Astrocyte (in vitro differentiated cells and primary cell): ENCODE measurements at regions not wholly inside any gene's neighbourhood (a gene's known extent, or its start where the extent isn't known, plus 50 kb on each side); places are given as distances from the start of the nearest gene placed in this dataset.

Experiments used
- EZH2 ChIP-seq: IDR thresholded peaks from 2 replicates; pipeline ENCODE4 v1.6.1; 2012; ENCODE audit warnings: mild to moderate bottlenecking, low read length, inconsistent platforms; ENCODE audit not compliant: insufficient read depth
- TF ChIP-seq, protein P1 (sequence below): IDR thresholded peaks from 2 replicates; pipeline ENCODE4 v1.5.1; 2011; ENCODE audit warnings: low read depth, mild to moderate bottlenecking, inconsistent platforms, low read length, moderate library complexity; ENCODE audit not compliant: insufficient read depth

DNA sequence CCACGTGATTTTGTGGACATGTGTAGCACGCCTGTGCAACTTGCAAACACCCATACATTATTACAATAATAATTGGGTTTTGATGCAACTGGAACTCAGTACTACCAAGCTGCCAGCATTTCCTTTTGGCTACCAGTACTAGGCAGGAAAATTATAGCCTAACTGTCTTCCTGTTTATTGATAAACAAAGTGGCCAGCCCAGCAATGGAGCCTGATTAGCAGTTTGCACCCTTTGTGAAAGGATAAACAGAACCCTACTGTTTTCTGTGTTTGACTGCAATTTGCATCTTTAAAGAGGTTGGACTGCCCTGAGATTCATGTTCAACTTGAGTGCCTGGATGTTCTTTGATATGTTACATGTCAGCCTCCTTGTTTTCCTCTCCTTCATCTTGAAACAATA is 173.9 kb downstream of the ZIC5 start:
- TF ChIP-seq, protein P1, sequence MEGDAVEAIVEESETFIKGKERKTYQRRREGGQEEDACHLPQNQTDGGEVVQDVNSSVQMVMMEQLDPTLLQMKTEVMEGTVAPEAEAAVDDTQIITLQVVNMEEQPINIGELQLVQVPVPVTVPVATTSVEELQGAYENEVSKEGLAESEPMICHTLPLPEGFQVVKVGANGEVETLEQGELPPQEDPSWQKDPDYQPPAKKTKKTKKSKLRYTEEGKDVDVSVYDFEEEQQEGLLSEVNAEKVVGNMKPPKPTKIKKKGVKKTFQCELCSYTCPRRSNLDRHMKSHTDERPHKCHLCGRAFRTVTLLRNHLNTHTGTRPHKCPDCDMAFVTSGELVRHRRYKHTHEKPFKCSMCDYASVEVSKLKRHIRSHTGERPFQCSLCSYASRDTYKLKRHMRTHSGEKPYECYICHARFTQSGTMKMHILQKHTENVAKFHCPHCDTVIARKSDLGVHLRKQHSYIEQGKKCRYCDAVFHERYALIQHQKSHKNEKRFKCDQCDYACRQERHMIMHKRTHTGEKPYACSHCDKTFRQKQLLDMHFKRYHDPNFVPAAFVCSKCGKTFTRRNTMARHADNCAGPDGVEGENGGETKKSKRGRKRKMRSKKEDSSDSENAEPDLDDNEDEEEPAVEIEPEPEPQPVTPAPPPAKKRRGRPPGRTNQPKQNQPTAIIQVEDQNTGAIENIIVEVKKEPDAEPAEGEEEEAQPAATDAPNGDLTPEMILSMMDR, result no peak
- no peak for TF ChIP-seq EZH2
